ENCODE measurements at regions not wholly inside any gene's neighbourhood (a gene's known extent, or its start where the extent isn't known, plus 50 kb on each side); places are given as distances from the start of the nearest gene placed in this dataset.

DNA sequence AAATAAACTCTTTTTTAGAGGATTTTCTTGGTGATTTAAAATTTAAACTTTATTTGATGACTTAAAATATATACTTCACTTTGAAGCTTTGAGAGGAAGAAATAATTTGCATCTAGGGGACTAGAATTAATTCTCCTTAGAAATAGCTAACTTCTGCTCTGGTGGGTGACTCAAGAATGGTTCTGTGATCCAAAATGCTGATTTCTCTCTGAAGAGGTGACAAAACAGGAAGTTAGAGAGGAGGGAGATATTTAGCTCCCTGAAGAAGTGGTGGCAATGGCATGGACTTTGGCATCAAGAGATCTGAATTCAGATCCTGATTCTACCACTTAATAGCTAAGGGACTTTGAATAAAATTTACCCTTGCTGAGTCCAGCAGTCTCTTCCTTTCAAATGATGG is 125.8 kb upstream of the ATP1B1 start:
- ATAC-seq: no peak
- no peak for DNase-seq (ENCODE audit: low spot score)
- H3K9me3 Mint-ChIP-seq: peaks cover 4% of the 10 kb centered on the region
- CTCF ChIA-PET: no interaction called here
- no peaks in the 10 kb centered on the region for H3K36me3 Mint-ChIP-seq
- POLR2A ChIA-PET: no interaction called here
- TF ChIP-seq, protein P1, sequence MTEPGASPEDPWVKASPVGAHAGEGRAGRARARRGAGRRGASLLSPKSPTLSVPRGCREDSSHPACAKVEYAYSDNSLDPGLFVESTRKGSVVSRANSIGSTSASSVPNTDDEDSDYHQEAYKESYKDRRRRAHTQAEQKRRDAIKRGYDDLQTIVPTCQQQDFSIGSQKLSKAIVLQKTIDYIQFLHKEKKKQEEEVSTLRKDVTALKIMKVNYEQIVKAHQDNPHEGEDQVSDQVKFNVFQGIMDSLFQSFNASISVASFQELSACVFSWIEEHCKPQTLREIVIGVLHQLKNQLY (CRISPR knock-in tag; IDR thresholded peaks at IDR 0.05): no peak
- TF ChIP-seq ZNF232 (CRISPR knock-in tag; IDR thresholded peaks at IDR 0.05) (no peak), ETV6 (CRISPR knock-in tag; IDR thresholded peaks at IDR 0.05) (no peak), SP1 (CRISPR knock-in tag; conservative IDR thresholded peaks at IDR 0.05) (no peak), NFYB (CRISPR knock-in tag; conservative IDR thresholded peaks at IDR 0.05; ENCODE audit: low read depth) (no peak), ZBTB21 (CRISPR knock-in tag; IDR thresholded peaks at IDR 0.05; ENCODE audit: borderline replicate concordance) (no peak), SOX15 (CRISPR knock-in tag; IDR thresholded peaks at IDR 0.05) (no peak), MYBL2 (CRISPR knock-in tag; IDR thresholded peaks at IDR 0.05) (no peak), ZNF263 (CRISPR knock-in tag; IDR thresholded peaks at IDR 0.05; ENCODE audit: low read depth) (no peak), TP53 (CRISPR knock-in tag; IDR thresholded peaks at IDR 0.05) (no peak)
- TF ChIP-seq, protein P2, sequence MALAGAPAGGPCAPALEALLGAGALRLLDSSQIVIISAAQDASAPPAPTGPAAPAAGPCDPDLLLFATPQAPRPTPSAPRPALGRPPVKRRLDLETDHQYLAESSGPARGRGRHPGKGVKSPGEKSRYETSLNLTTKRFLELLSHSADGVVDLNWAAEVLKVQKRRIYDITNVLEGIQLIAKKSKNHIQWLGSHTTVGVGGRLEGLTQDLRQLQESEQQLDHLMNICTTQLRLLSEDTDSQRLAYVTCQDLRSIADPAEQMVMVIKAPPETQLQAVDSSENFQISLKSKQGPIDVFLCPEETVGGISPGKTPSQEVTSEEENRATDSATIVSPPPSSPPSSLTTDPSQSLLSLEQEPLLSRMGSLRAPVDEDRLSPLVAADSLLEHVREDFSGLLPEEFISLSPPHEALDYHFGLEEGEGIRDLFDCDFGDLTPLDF (CRISPR knock-in tag; IDR thresholded peaks at IDR 0.05): no peak
- TF ChIP-seq, protein P3, sequence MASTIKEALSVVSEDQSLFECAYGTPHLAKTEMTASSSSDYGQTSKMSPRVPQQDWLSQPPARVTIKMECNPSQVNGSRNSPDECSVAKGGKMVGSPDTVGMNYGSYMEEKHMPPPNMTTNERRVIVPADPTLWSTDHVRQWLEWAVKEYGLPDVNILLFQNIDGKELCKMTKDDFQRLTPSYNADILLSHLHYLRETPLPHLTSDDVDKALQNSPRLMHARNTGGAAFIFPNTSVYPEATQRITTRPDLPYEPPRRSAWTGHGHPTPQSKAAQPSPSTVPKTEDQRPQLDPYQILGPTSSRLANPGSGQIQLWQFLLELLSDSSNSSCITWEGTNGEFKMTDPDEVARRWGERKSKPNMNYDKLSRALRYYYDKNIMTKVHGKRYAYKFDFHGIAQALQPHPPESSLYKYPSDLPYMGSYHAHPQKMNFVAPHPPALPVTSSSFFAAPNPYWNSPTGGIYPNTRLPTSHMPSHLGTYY (CRISPR knock-in tag; IDR thresholded peaks at IDR 0.05): no peak
- TF ChIP-seq, protein P4, sequence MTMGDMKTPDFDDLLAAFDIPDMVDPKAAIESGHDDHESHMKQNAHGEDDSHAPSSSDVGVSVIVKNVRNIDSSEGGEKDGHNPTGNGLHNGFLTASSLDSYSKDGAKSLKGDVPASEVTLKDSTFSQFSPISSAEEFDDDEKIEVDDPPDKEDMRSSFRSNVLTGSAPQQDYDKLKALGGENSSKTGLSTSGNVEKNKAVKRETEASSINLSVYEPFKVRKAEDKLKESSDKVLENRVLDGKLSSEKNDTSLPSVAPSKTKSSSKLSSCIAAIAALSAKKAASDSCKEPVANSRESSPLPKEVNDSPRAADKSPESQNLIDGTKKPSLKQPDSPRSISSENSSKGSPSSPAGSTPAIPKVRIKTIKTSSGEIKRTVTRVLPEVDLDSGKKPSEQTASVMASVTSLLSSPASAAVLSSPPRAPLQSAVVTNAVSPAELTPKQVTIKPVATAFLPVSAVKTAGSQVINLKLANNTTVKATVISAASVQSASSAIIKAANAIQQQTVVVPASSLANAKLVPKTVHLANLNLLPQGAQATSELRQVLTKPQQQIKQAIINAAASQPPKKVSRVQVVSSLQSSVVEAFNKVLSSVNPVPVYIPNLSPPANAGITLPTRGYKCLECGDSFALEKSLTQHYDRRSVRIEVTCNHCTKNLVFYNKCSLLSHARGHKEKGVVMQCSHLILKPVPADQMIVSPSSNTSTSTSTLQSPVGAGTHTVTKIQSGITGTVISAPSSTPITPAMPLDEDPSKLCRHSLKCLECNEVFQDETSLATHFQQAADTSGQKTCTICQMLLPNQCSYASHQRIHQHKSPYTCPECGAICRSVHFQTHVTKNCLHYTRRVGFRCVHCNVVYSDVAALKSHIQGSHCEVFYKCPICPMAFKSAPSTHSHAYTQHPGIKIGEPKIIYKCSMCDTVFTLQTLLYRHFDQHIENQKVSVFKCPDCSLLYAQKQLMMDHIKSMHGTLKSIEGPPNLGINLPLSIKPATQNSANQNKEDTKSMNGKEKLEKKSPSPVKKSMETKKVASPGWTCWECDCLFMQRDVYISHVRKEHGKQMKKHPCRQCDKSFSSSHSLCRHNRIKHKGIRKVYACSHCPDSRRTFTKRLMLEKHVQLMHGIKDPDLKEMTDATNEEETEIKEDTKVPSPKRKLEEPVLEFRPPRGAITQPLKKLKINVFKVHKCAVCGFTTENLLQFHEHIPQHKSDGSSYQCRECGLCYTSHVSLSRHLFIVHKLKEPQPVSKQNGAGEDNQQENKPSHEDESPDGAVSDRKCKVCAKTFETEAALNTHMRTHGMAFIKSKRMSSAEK (CRISPR knock-in tag; IDR thresholded peaks at IDR 0.05; ENCODE audit: borderline replicate concordance): no peak
- TF ChIP-seq, protein P5, sequence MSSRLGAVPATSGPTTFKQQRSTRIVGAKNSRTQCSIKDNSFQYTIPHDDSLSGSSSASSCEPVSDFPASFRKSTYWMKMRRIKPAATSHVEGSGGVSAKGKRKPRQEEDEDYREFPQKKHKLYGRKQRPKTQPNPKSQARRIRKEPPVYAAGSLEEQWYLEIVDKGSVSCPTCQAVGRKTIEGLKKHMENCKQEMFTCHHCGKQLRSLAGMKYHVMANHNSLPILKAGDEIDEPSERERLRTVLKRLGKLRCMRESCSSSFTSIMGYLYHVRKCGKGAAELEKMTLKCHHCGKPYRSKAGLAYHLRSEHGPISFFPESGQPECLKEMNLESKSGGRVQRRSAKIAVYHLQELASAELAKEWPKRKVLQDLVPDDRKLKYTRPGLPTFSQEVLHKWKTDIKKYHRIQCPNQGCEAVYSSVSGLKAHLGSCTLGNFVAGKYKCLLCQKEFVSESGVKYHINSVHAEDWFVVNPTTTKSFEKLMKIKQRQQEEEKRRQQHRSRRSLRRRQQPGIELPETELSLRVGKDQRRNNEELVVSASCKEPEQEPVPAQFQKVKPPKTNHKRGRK (CRISPR knock-in tag; IDR thresholded peaks at IDR 0.05; ENCODE audit: borderline replicate concordance): no peak
- TF ChIP-seq, protein P6, sequence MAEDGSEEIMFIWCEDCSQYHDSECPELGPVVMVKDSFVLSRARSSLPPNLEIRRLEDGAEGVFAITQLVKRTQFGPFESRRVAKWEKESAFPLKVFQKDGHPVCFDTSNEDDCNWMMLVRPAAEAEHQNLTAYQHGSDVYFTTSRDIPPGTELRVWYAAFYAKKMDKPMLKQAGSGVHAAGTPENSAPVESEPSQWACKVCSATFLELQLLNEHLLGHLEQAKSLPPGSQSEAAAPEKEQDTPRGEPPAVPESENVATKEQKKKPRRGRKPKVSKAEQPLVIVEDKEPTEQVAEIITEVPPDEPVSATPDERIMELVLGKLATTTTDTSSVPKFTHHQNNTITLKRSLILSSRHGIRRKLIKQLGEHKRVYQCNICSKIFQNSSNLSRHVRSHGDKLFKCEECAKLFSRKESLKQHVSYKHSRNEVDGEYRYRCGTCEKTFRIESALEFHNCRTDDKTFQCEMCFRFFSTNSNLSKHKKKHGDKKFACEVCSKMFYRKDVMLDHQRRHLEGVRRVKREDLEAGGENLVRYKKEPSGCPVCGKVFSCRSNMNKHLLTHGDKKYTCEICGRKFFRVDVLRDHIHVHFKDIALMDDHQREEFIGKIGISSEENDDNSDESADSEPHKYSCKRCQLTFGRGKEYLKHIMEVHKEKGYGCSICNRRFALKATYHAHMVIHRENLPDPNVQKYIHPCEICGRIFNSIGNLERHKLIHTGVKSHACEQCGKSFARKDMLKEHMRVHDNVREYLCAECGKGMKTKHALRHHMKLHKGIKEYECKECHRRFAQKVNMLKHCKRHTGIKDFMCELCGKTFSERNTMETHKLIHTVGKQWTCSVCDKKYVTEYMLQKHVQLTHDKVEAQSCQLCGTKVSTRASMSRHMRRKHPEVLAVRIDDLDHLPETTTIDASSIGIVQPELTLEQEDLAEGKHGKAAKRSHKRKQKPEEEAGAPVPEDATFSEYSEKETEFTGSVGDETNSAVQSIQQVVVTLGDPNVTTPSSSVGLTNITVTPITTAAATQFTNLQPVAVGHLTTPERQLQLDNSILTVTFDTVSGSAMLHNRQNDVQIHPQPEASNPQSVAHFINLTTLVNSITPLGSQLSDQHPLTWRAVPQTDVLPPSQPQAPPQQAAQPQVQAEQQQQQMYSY (CRISPR knock-in tag; IDR thresholded peaks at IDR 0.05): no peak
- TF ChIP-seq, protein P7, sequence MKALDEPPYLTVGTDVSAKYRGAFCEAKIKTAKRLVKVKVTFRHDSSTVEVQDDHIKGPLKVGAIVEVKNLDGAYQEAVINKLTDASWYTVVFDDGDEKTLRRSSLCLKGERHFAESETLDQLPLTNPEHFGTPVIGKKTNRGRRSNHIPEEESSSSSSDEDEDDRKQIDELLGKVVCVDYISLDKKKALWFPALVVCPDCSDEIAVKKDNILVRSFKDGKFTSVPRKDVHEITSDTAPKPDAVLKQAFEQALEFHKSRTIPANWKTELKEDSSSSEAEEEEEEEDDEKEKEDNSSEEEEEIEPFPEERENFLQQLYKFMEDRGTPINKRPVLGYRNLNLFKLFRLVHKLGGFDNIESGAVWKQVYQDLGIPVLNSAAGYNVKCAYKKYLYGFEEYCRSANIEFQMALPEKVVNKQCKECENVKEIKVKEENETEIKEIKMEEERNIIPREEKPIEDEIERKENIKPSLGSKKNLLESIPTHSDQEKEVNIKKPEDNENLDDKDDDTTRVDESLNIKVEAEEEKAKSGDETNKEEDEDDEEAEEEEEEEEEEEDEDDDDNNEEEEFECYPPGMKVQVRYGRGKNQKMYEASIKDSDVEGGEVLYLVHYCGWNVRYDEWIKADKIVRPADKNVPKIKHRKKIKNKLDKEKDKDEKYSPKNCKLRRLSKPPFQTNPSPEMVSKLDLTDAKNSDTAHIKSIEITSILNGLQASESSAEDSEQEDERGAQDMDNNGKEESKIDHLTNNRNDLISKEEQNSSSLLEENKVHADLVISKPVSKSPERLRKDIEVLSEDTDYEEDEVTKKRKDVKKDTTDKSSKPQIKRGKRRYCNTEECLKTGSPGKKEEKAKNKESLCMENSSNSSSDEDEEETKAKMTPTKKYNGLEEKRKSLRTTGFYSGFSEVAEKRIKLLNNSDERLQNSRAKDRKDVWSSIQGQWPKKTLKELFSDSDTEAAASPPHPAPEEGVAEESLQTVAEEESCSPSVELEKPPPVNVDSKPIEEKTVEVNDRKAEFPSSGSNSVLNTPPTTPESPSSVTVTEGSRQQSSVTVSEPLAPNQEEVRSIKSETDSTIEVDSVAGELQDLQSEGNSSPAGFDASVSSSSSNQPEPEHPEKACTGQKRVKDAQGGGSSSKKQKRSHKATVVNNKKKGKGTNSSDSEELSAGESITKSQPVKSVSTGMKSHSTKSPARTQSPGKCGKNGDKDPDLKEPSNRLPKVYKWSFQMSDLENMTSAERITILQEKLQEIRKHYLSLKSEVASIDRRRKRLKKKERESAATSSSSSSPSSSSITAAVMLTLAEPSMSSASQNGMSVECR (CRISPR knock-in tag; IDR thresholded peaks at IDR 0.05; ENCODE audit: borderline replicate concordance): no peak
- H3K4me3 Mint-ChIP-seq: no peak overlapping the region
- no peaks in the 10 kb centered on the region for H3K4me1 Mint-ChIP-seq
- H3K27me3 Mint-ChIP-seq (ENCODE audit: low read depth): no peaks in the 10 kb centered on the region
- H3K27ac Mint-ChIP-seq: no peak overlapping the region
